GM12864 (cell line): ENCODE measurements at regions not wholly inside any gene's neighbourhood (a gene's known extent, or its start where the extent isn't known, plus 50 kb on each side); places are given as distances from the start of the nearest gene placed in this dataset.

Experiments
- DNase-seq: peaks from one replicate; pipeline ENCODE4 v3.0.0-alpha.2; 2011; ENCODE audit warnings: low read depth
- H3K4me3 ChIP-seq: 2 replicates; pipeline ENCODE4 v1.5.1; 2011; ENCODE audit warnings: mild to moderate bottlenecking, low read depth, low read length, control low read depth
- TF ChIP-seq, protein P1 (sequence below): IDR thresholded peaks from 2 replicates; pipeline ENCODE4 v1.5.1; 2011; ENCODE audit warnings: low read depth, mild to moderate bottlenecking, moderate library complexity, low read length, control low read depth, inconsistent platforms; ENCODE audit errors: missing control alignments

GRCh38 chr11:13110929-13111812 lies 102.1 kb downstream of the RASSF10 start:
- TF ChIP-seq, protein P1, sequence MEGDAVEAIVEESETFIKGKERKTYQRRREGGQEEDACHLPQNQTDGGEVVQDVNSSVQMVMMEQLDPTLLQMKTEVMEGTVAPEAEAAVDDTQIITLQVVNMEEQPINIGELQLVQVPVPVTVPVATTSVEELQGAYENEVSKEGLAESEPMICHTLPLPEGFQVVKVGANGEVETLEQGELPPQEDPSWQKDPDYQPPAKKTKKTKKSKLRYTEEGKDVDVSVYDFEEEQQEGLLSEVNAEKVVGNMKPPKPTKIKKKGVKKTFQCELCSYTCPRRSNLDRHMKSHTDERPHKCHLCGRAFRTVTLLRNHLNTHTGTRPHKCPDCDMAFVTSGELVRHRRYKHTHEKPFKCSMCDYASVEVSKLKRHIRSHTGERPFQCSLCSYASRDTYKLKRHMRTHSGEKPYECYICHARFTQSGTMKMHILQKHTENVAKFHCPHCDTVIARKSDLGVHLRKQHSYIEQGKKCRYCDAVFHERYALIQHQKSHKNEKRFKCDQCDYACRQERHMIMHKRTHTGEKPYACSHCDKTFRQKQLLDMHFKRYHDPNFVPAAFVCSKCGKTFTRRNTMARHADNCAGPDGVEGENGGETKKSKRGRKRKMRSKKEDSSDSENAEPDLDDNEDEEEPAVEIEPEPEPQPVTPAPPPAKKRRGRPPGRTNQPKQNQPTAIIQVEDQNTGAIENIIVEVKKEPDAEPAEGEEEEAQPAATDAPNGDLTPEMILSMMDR, result no peak
- no peak overlapping the region for H3K4me3 ChIP-seq
- no peak for DNase-seq

GRCh38 chr11:13111813-13112130 lies 102.7 kb downstream of the RASSF10 start:
- TF ChIP-seq, protein P1, result no peak
- DNase-seq, result peak; percentile 7
- no peak overlapping the region for H3K4me3 ChIP-seq

DNA sequence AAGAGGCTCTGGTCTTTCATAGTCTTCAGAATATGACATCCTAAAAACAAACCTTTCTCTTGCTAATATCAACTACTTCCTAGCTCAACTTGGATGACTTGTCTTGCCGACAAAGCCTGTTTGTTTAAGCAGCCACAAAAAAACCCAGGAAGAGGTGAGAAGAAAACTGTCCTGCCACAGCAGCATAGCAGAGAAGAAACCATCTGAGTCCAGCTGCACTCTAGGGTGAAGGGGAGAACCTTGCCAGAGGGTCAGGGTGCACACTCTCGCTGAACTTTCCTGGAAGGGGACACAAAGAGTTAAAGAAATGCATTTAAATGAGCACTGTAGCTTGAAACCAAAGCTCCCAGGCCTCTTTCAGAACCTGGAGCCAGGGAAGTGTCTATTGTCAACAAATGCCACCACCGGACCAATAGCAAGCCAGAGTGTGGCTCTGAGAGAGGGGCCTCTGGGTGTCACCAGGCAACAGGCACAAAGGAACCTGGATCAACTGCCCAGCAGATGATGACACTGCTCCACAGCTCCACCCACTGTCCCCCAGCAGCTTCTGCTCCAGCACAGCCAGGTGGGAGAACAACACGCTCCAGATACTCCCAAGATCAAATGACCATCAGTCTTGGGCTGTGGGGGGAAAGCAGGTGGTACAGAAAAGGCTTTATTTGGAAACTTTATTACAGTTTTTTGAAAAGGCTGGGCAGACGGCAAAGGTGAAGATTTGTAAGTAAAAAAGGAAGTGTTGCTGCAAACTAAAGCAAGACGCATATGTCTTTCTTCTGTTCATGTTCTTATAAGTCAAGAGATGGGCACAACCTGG lies 105.7 kb downstream of the RASSF10 start:
- DNase-seq, result no peak
- no peak overlapping the region for H3K4me3 ChIP-seq
- TF ChIP-seq, protein P1, result peak; percentile 26

DNA sequence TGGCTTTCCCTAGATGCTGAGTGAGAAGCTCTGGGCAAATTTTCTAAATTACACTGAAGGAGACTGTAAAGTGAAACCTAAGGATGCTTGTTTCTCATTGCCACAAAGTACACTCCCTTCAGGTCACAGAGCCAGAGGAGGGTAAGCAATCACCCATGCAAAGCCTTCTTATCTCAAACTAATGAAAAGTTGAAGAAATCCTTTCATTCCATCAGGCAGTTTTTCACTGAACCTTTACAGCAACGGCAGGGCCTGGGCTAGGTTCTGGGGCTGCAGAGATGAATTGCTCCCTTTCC lies 106.2 kb downstream of the RASSF10 start:
- H3K4me3 ChIP-seq, result no peak overlapping the region
- TF ChIP-seq, protein P1, result no peak
- no peak for DNase-seq

DNA sequence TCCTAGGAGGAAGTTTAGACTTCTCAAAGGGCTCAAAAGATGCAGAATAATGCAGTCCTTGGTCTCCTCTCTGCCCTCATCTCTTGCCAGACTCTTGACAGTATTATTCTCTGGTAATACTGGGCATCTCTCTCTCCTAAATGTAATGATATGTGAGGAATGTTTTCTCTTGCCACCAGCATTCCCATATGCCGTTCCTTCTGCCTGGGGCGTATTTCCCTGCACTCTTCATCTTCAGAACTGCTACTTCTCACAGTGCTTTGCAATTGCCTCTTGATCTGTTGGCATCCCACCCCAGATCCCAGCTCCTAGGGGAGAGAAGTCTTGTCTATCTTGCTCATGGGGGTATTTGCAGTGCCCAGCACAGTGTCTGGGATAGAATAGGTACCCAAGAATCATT lies 107.4 kb downstream of the RASSF10 start:
- DNase-seq, result no peak
- TF ChIP-seq, protein P1, result no peak
- no peak overlapping the region for H3K4me3 ChIP-seq

- H3K4me3 ChIP-seq, result no peak overlapping the region
- no peak for DNase-seq
- TF ChIP-seq, protein P1, result no peak
These were observed 108.2 kb downstream of the RASSF10 start for GRCh38 chr11:13117344-13117743.
